GM21515 (cell line): ENCODE measurements at regions not wholly inside any gene's neighbourhood (a gene's known extent, or its start where the extent isn't known, plus 50 kb on each side); places are given as distances from the start of the nearest gene placed in this dataset.

Experiments
- ATAC-seq: cut with Tn5 transposase; IDR thresholded peaks from one replicate; pipeline ENCODE4 v1.9.1; 2021; ENCODE audit not compliant: unreplicated experiment

GRCh38 chr13:73284081-73284874 is 225.5 kb downstream of the KLF5 start:
- no peak for ATAC-seq

- ATAC-seq: no peak
Observed at GRCh38 chr13:73283636-73284035, 224.8 kb downstream of the KLF5 start.

- no peak for ATAC-seq
Observed at GRCh38 chr13:73281746-73282145, 222.9 kb downstream of the KLF5 start.

GRCh38 chr13:73278186-73278585 is 219.4 kb downstream of the KLF5 start:
- peak; percentile 66 for ATAC-seq

GRCh38 chr13:73275163-73275562 is 216.4 kb downstream of the KLF5 start:
- no peak for ATAC-seq

- ATAC-seq: no peak
Observed at GRCh38 chr13:73274147-73274546, 215.3 kb downstream of the KLF5 start.

- no peak for ATAC-seq
Observed at GRCh38 chr13:73273745-73274144, 214.9 kb downstream of the KLF5 start.

- no peak for ATAC-seq
Observed at GRCh38 chr13:73273276-73273675, 214.5 kb downstream of the KLF5 start.

- no peak for ATAC-seq
Observed at GRCh38 chr13:73272831-73273230, 214.0 kb downstream of the KLF5 start.

- ATAC-seq: no peak
Observed at GRCh38 chr13:73268306-73268705, 209.5 kb downstream of the KLF5 start.

- ATAC-seq: no peak
Observed at GRCh38 chr13:73266640-73267180, 207.9 kb downstream of the KLF5 start.

GRCh38 chr13:73262862-73263627 is 204.2 kb downstream of the KLF5 start:
- ATAC-seq: no peak

- ATAC-seq: no peak
Observed at GRCh38 chr13:73261739-73262216, 203.0 kb downstream of the KLF5 start.

- no peak for ATAC-seq
Observed at GRCh38 chr13:73259061-73260017, 200.5 kb downstream of the KLF5 start.

GRCh38 chr13:73258406-73258805 is 199.6 kb downstream of the KLF5 start:
- no peak for ATAC-seq

- no peak for ATAC-seq
Observed at GRCh38 chr13:73254827-73255226, 196.0 kb downstream of the KLF5 start.

GRCh38 chr13:73251626-73252265 is 192.9 kb downstream of the KLF5 start:
- ATAC-seq: no peak

- ATAC-seq: no peak
Observed at GRCh38 chr13:73250061-73250460, 191.3 kb downstream of the KLF5 start.

- ATAC-seq: no peak
Observed at GRCh38 chr13:73248711-73249580, 190.1 kb downstream of the KLF5 start.
